Kidney epithelial cell (primary cell): ENCODE measurements at regions not wholly inside any gene's neighbourhood (a gene's known extent, or its start where the extent isn't known, plus 50 kb on each side); places are given as distances from the start of the nearest gene placed in this dataset.

Source experiments
- DNase-seq: peaks from one replicate; pipeline ENCODE4 v3.0.0-alpha.2; 2010; ENCODE audit warnings: low read depth
- H3K27me3 ChIP-seq: 2 replicates; pipeline ENCODE4 v1.6.0; 2011; ENCODE audit warnings: low read length; ENCODE audit not compliant: control insufficient read depth, insufficient read depth
- H3K36me3 ChIP-seq: 2 replicates; pipeline ENCODE4 v1.5.1; 2011; ENCODE audit warnings: low read length; ENCODE audit not compliant: control insufficient read depth, insufficient read depth
- H3K4me3 ChIP-seq: 2 replicates; pipeline ENCODE4 v1.5.1; 2011; ENCODE audit warnings: low read depth, mild to moderate bottlenecking, control low read depth, low read length
- CTCF ChIP-seq: IDR thresholded peaks from 2 replicates; pipeline ENCODE4 v1.5.1; 2011; ENCODE audit warnings: mild to moderate bottlenecking, moderate library complexity, low read length, control low read depth, inconsistent platforms; ENCODE audit not compliant: insufficient read depth, poor library complexity, severe bottlenecking

- no peak for TF ChIP-seq CTCF
- no peaks in the 10 kb centered on the region for H3K36me3 ChIP-seq
- DNase-seq: no peak
- H3K27me3 ChIP-seq: no peaks in the 10 kb centered on the region
- no peak overlapping the region for H3K4me3 ChIP-seq
These were observed 208.1 kb downstream of the VGLL3 start for GRCh38 chr3:86782866-86783265.

- TF ChIP-seq CTCF: no peak
- Histone ChIP-seq H3K36me3 (no peaks in the 10 kb centered on the region), H3K4me3 (no peak overlapping the region), H3K27me3 (no peaks in the 10 kb centered on the region)
- no peak for DNase-seq
These were observed 208.7 kb downstream of the VGLL3 start for GRCh38 chr3:86782286-86782685.

GRCh38 chr3:86774082-86774691 lies 216.8 kb downstream of the VGLL3 start:
- Histone ChIP-seq H3K36me3 (no peaks in the 10 kb centered on the region), H3K27me3 (no peaks in the 10 kb centered on the region), H3K4me3 (no peak overlapping the region)
- peak; percentile 25 for TF ChIP-seq CTCF
- DNase-seq: no peak

- Histone ChIP-seq H3K36me3 (no peaks in the 10 kb centered on the region), H3K27me3 (no peaks in the 10 kb centered on the region), H3K4me3 (no peak overlapping the region)
- TF ChIP-seq CTCF: no peak
- no peak for DNase-seq
These were observed 218.2 kb downstream of the VGLL3 start for GRCh38 chr3:86772699-86773098.

- TF ChIP-seq CTCF: no peak
- DNase-seq: no peak
- no peaks in the 10 kb centered on the region for H3K27me3 ChIP-seq
- H3K4me3 ChIP-seq: no peak overlapping the region
- no peaks in the 10 kb centered on the region for H3K36me3 ChIP-seq
These were observed 219.0 kb downstream of the VGLL3 start for GRCh38 chr3:86771741-86772512.
